ENCODE measurements at regions not wholly inside any gene's neighbourhood (a gene's known extent, or its start where the extent isn't known, plus 50 kb on each side); places are given as distances from the start of the nearest gene placed in this dataset.

DNA sequence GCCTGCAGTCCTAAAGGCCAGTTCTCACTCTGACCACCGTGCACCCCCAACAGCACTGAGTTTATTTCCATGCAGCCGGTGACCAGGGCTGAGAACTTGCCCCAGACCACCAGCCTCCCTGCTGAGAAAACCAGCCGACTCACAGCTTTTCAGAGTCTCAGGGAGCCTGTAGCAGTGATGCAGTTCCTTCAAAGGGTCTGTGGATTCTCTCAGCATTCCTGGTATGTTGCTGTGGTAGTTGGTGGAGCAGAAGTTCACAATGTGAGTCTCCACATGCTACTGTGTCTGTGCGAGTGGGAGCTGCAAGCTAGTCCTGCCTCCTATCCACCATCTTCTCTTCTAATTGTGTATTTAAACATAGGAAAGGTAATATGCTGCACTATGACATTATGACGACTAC is 254.9 kb upstream of the KLF12 start:
- DNase-seq (ENCODE audit: low spot score) = no peak
- Histone ChIP-seq H3K9me3 (no peaks in the 10 kb centered on the region), H3K27ac (no peak overlapping the region), H3K4me3 (no peak overlapping the region), H3K27me3 (replicated peaks; ENCODE audit: insufficient read depth) (no peaks in the 10 kb centered on the region), H3K36me3 (no peaks in the 10 kb centered on the region), H3K4me1 (replicated peaks) (no peaks in the 10 kb centered on the region)
- intact Hi-C loops (cut with DNase I) = no loop called here
- WGBS = 87% methylated on average over 5 of the region's 5 CpGs
- TF ChIP-seq CTCF (IDR thresholded peaks at IDR 0.05) (no peak), POLR2A (IDR thresholded peaks at IDR 0.05) (no peak), POLR2AphosphoS5 (IDR thresholded peaks at IDR 0.05) (no peak)

DNA sequence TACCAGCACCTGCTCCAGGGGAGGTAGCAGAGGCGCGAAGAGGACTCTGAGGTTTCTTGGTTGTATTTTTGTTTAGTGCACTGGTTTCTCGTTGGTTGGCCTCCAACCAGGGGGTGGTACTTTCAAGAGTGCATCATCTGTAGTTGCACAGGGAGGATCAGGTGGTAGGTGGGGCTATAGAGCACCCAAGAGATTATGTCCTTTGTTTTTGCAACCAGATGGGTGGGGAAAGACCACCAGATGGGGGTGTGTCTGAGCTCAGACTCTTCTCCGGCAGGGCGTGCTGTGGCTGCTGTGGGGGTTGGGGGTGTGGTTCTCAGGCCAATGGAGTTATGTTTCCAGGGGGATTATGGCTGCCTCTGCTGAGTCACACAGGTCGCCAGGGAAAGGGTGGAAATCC is 254.4 kb upstream of the KLF12 start:
- 90% methylated on average over 6 of the region's 6 CpGs for WGBS
- H3K4me1 ChIP-seq (replicated peaks) = no peaks in the 10 kb centered on the region
- H3K27ac ChIP-seq = no peak overlapping the region
- TF ChIP-seq POLR2AphosphoS5 (IDR thresholded peaks at IDR 0.05) (no peak), POLR2A (IDR thresholded peaks at IDR 0.05) (no peak), CTCF (IDR thresholded peaks at IDR 0.05) (no peak)
- intact Hi-C loops (cut with DNase I) = no loop called here
- DNase-seq (ENCODE audit: low spot score) = no peak
- H3K27me3 ChIP-seq (replicated peaks; ENCODE audit: insufficient read depth) = no peaks in the 10 kb centered on the region
- H3K36me3 ChIP-seq = no peaks in the 10 kb centered on the region
- H3K9me3 ChIP-seq = no peaks in the 10 kb centered on the region
- no peak overlapping the region for H3K4me3 ChIP-seq

DNA sequence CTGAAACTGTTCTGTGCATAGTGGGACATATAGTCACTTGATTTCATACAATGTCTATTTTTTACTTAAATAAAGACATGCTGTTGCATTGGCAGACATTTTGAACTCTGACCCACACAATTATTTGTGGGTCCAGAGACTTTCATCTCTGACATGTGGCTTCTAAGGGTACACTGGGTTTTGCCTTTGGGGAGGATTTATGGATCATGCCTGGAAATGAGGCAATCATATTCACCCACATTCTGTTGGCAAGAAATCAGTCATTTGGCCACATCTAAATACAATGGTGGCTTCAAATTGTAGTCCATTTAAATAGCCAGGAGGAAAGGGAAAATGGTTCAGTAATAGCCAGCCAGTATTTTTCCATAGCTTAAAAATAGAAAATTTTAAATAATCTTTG is 238.3 kb upstream of the KLF12 start:
- H3K9me3 ChIP-seq = no peaks in the 10 kb centered on the region
- TF ChIP-seq CTCF (IDR thresholded peaks at IDR 0.05) = no peak
- no peak for TF ChIP-seq POLR2A (IDR thresholded peaks at IDR 0.05)
- TF ChIP-seq POLR2AphosphoS5 (IDR thresholded peaks at IDR 0.05) = no peak
- intact Hi-C loops (cut with DNase I) = no loop called here
- no peaks in the 10 kb centered on the region for H3K36me3 ChIP-seq
- H3K27ac ChIP-seq = no peak overlapping the region
- H3K4me3 ChIP-seq = no peak overlapping the region
- no peaks in the 10 kb centered on the region for H3K27me3 ChIP-seq (replicated peaks; ENCODE audit: insufficient read depth)
- no peaks in the 10 kb centered on the region for H3K4me1 ChIP-seq (replicated peaks)
- DNase-seq (ENCODE audit: low spot score) = no peak

DNA sequence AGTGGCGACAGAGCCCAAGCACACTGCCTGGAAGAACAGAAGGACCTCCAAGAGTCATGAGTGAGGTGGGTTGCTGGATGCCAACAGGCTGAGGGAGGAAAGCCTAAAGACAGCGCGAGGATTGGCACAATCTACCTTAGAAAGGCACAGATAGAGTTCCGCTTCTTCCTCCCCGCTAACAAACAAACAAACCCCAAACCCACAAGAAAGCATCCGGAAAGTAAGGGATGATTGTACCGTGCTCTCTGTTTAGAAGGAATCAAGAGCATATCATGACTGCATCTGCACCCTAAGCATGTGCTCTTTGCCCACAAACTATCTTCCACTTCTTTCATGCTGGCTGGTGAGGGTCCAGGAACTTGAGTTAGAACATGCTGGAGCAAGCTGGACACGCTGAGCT is 233.0 kb upstream of the KLF12 start:
- 96% methylated on average over 8 of the region's 8 CpGs for WGBS
- Histone ChIP-seq H3K9me3 (no peaks in the 10 kb centered on the region), H3K27me3 (replicated peaks; ENCODE audit: insufficient read depth) (no peaks in the 10 kb centered on the region), H3K4me3 (no peak overlapping the region), H3K36me3 (no peaks in the 10 kb centered on the region), H3K4me1 (replicated peaks) (no peaks in the 10 kb centered on the region), H3K27ac (no peak overlapping the region)
- TF ChIP-seq POLR2A (IDR thresholded peaks at IDR 0.05) = no peak
- no peak for TF ChIP-seq POLR2AphosphoS5 (IDR thresholded peaks at IDR 0.05)
- no peak for TF ChIP-seq CTCF (IDR thresholded peaks at IDR 0.05)
- no peak for DNase-seq (ENCODE audit: low spot score)
- intact Hi-C loops (cut with DNase I) = no loop called here

- H3K27ac ChIP-seq = no peak overlapping the region
- no peak overlapping the region for H3K4me3 ChIP-seq
- no peaks in the 10 kb centered on the region for H3K4me1 ChIP-seq (replicated peaks)
- intact Hi-C loops (cut with DNase I) = no loop called here
- no peak for TF ChIP-seq POLR2AphosphoS5 (IDR thresholded peaks at IDR 0.05)
- 95% methylated on average over 3 of the region's 3 CpGs for WGBS
- no peaks in the 10 kb centered on the region for H3K36me3 ChIP-seq
- H3K9me3 ChIP-seq = no peaks in the 10 kb centered on the region
- no peaks in the 10 kb centered on the region for H3K27me3 ChIP-seq (replicated peaks; ENCODE audit: insufficient read depth)
- no peak for DNase-seq (ENCODE audit: low spot score)
Observed at GRCh38 chr13:74361274-74361673, 227.1 kb upstream of the KLF12 start.
